ENCODE measurements at regions not wholly inside any gene's neighbourhood (a gene's known extent, or its start where the extent isn't known, plus 50 kb on each side); places are given as distances from the start of the nearest gene placed in this dataset.
"Not testable (repeated sequence)": the region's sequence is repeated elsewhere in the genome, so short reads cannot be mapped to it uniquely, and the experiment has no call there.

- not testable (repeated sequence) for ATAC-seq (replicated peaks); H3K4me3 Mint-ChIP-seq; H3K4me1 Mint-ChIP-seq; H3K36me3 Mint-ChIP-seq (ENCODE audit: low read depth); H3K9me3 Mint-ChIP-seq; H3K27ac Mint-ChIP-seq
- peaks cover 15% of the 10 kb centered on the region for H3K27me3 Mint-ChIP-seq
These were observed 122.3 kb upstream of the LIFR start for GRCh38 chr5:38678697-38679096.

- ATAC-seq (replicated peaks), result no peak
- Mint-ChIP-seq H3K9me3 (no peaks in the 10 kb centered on the region), H3K27ac (no peak overlapping the region), H3K4me3 (no peak overlapping the region), H3K27me3 (peaks cover 10% of the 10 kb centered on the region), H3K4me1 (no peaks in the 10 kb centered on the region), H3K36me3 (ENCODE audit: low read depth) (no peaks in the 10 kb centered on the region)
These were observed 123.8 kb upstream of the LIFR start for GRCh38 chr5:38680094-38680825.

DNA sequence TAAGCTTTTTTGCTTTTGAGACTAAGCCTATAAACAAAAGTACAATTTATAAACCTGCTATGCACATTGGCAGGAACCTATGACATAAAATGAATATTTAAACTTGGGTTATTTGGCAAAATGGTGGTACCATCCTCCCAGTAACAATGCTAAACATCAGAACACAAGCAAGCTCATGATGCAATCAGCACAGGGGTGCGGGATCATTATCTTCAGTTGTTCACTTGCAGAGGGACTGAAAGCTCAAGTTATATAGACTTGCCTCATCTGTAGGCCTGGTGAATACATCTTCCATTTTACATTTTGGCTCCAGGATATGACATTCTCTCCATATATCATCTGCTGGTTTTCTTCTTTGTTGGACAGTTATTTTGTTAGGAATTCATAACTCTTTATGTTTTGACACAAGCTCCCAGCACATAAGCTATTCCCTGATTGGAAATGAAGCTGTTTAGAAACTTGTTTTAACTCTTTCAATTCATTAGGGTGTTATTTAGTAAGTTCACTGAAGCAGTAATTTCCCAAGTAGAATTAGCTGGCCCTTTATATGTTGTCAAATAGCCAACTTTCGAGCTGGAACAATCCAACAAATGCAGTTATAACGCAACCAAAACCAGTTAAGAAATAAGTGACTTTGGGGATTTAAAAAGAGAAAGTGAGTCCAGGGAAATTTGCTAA, 124.7 kb upstream of the LIFR start:
- Mint-ChIP-seq H3K36me3 (ENCODE audit: low read depth) (no peaks in the 10 kb centered on the region), H3K9me3 (no peaks in the 10 kb centered on the region), H3K27ac (no peak overlapping the region), H3K4me1 (no peaks in the 10 kb centered on the region), H3K27me3 (peaks cover 10% of the 10 kb centered on the region), H3K4me3 (no peak overlapping the region)
- no peak for ATAC-seq (replicated peaks)

GRCh38 chr5:38681966-38682365, 125.5 kb upstream of the LIFR start:
- no peaks in the 10 kb centered on the region for H3K36me3 Mint-ChIP-seq (ENCODE audit: low read depth)
- H3K9me3 Mint-ChIP-seq, result no peaks in the 10 kb centered on the region
- no peak for ATAC-seq (replicated peaks)
- no peak overlapping the region for H3K4me3 Mint-ChIP-seq
- peaks cover 8% of the 10 kb centered on the region for H3K27me3 Mint-ChIP-seq
- H3K4me1 Mint-ChIP-seq, result no peaks in the 10 kb centered on the region
- no peak overlapping the region for H3K27ac Mint-ChIP-seq

DNA sequence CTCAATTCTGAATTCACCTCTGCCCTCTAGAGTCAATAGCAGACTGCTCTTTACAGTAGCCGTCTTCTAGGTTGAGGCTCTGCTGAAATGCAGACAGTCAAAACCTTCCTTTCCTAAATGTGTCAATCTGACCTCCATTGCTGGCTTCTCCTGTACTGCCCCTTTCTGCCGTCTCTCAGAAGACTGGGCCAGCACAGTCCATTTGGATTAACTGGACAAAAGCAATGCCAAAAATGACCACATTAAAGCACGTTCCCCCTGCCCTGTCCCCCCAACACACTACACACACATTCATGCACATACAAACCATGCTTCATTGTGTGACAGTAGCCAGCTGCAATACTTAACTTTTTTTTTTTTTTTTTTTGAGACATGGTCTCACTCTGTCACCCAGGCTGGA, 130.2 kb upstream of the LIFR start:
- no peaks in the 10 kb centered on the region for H3K4me1 Mint-ChIP-seq
- no peak overlapping the region for H3K27ac Mint-ChIP-seq
- peaks cover 24% of the 10 kb centered on the region for H3K27me3 Mint-ChIP-seq
- H3K4me3 Mint-ChIP-seq, result no peak overlapping the region
- peaks cover 7% of the 10 kb centered on the region for H3K9me3 Mint-ChIP-seq
- H3K36me3 Mint-ChIP-seq (ENCODE audit: low read depth), result no peaks in the 10 kb centered on the region
- no peak for ATAC-seq (replicated peaks)

DNA sequence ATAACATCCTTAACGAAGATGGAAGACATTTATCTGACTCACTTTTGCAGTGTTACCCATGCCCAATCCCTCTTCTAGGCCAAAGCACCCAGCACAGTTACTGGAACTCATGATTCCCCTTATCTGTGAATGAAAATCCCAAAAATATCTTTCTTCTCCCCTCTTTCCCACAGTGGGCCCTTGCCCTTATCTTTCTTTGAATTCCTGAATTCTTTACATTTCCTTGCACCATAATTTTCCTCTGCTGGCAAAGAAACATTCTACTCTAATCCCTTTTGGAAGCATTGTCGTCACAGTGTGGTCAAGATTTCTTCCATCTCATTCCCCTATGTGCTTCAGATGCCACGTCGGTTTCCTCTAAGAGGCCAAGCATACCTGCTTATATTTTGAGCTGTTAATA, 135.9 kb upstream of the LIFR start:
- H3K4me1 Mint-ChIP-seq, result no peaks in the 10 kb centered on the region
- no peak overlapping the region for H3K27ac Mint-ChIP-seq
- H3K27me3 Mint-ChIP-seq, result peaks cover 41% of the 10 kb centered on the region
- no peak for ATAC-seq (replicated peaks)
- no peaks in the 10 kb centered on the region for H3K36me3 Mint-ChIP-seq (ENCODE audit: low read depth)
- H3K9me3 Mint-ChIP-seq, result peaks cover 7% of the 10 kb centered on the region
- no peak overlapping the region for H3K4me3 Mint-ChIP-seq

GRCh38 chr5:38692781-38693527, 136.5 kb upstream of the LIFR start:
- no peak overlapping the region for H3K4me3 Mint-ChIP-seq
- peaks cover 41% of the 10 kb centered on the region for H3K27me3 Mint-ChIP-seq

GRCh38 chr5:38695021-38695958, 138.8 kb upstream of the LIFR start:
- Mint-ChIP-seq H3K9me3 (peaks cover 1% of the 10 kb centered on the region), H3K4me1 (no peaks in the 10 kb centered on the region), H3K27me3 (peaks cover 29% of the 10 kb centered on the region), H3K4me3 (no peak overlapping the region), H3K36me3 (ENCODE audit: low read depth) (no peaks in the 10 kb centered on the region), H3K27ac (no peak overlapping the region)
- ATAC-seq (replicated peaks), result no peak

More at GRCh38 chr5:38692781-38693527, 136.5 kb upstream of the LIFR start:
- no peaks in the 10 kb centered on the region for H3K36me3 Mint-ChIP-seq (ENCODE audit: low read depth)
- no peaks in the 10 kb centered on the region for H3K4me1 Mint-ChIP-seq
- peaks cover 7% of the 10 kb centered on the region for H3K9me3 Mint-ChIP-seq
- H3K27ac Mint-ChIP-seq, result no peak overlapping the region
- ATAC-seq (replicated peaks), result no peak

DNA sequence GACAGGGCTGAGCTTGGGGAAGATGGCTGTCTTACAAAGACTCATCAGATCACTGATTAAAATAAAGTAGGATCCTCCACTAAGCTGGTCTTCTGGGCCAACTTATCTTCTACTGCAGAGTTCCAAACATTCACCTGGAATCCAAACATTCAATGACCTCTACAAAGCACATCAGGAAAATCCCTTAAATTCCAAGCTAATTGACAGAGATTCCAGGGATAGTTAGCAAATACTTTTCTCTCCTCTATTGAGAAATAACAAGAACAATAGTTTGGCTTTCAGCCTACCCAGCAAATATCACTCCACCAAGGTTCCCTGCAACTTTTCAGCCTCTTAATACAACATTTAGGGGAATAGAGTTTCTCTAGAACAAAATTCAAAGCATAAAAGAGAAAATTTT, 140.6 kb upstream of the LIFR start:
- no peak for ATAC-seq (replicated peaks)
- Mint-ChIP-seq H3K9me3 (no peaks in the 10 kb centered on the region), H3K27me3 (peaks cover 22% of the 10 kb centered on the region), H3K4me3 (no peak overlapping the region), H3K27ac (no peak overlapping the region), H3K36me3 (ENCODE audit: low read depth) (no peaks in the 10 kb centered on the region), H3K4me1 (no peaks in the 10 kb centered on the region)

DNA sequence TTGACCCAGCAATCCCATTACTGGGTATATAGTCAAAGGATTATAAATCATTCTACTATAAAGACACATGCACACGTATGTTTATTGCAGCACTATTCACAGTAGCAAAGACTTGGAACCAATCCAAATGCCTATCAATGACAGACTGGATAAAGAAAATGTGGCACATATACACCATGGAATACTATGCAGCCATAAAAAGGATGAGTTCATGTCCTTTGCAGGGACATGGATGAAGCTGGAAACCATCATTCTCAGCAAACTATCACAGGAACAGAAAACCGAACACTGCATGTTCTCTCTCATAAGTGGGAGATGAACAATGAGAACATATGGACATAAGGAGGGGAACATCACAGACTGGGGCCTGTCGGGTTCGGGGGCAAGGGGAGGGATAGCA, 140.3 kb upstream of the OSMR start:
- not testable (repeated sequence) for H3K36me3 Mint-ChIP-seq (ENCODE audit: low read depth); ATAC-seq (replicated peaks); H3K9me3 Mint-ChIP-seq; H3K4me1 Mint-ChIP-seq; H3K4me3 Mint-ChIP-seq; H3K27me3 Mint-ChIP-seq; H3K27ac Mint-ChIP-seq

GRCh38 chr5:38706376-38706775, 139.4 kb upstream of the OSMR start:
- no peak for ATAC-seq (replicated peaks)
- H3K27me3 Mint-ChIP-seq, result peaks cover 8% of the 10 kb centered on the region
- H3K4me3 Mint-ChIP-seq, result no peak overlapping the region
- H3K27ac Mint-ChIP-seq, result no peak overlapping the region
- no peaks in the 10 kb centered on the region for H3K36me3 Mint-ChIP-seq (ENCODE audit: low read depth)
- no peaks in the 10 kb centered on the region for H3K4me1 Mint-ChIP-seq
- no peaks in the 10 kb centered on the region for H3K9me3 Mint-ChIP-seq

DNA sequence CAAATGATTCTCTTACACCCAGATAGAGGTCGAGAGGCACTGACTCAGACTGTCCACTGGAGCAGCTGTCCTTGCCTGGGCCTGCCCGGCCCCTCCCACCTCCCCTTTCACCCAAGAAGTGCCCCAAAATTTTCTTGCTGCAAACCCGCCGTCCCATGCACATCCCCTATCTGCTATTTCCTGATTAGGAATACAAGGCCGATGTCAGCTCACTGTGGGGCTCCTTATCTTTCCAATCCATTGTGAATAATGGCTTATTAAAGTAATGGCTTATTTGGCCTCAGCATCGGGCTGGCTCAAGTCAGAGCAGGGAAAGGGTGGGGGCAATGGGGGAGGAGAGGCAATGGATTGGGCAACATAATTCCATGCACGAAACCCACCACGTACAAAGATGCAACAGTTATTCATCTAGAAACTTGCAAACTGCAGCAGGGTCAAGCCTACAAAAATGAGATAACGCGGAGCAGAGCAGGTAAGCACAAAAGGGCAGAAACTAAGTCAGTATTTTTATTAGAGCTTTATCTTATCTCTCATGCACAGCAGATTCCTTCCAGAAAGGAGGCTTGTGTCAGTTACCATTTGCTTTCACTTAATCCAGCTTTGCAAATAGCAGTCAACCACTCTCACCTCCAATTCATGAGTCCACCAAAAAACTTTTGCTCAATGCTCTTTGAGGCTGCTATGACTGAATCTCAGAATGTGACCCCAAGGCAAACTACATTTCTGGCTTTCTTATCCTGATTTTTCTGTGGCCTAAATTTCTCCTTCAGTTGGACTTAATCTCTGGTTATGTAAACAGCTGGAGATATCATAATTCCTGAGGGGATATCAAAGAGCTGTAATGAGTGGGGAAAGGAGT, 138.2 kb upstream of the OSMR start:
- Mint-ChIP-seq H3K4me3 (no peak overlapping the region), H3K4me1 (no peaks in the 10 kb centered on the region), H3K9me3 (no peaks in the 10 kb centered on the region), H3K36me3 (ENCODE audit: low read depth) (no peaks in the 10 kb centered on the region), H3K27ac (no peak overlapping the region), H3K27me3 (peaks cover 8% of the 10 kb centered on the region)
- ATAC-seq (replicated peaks), result no peak

DNA sequence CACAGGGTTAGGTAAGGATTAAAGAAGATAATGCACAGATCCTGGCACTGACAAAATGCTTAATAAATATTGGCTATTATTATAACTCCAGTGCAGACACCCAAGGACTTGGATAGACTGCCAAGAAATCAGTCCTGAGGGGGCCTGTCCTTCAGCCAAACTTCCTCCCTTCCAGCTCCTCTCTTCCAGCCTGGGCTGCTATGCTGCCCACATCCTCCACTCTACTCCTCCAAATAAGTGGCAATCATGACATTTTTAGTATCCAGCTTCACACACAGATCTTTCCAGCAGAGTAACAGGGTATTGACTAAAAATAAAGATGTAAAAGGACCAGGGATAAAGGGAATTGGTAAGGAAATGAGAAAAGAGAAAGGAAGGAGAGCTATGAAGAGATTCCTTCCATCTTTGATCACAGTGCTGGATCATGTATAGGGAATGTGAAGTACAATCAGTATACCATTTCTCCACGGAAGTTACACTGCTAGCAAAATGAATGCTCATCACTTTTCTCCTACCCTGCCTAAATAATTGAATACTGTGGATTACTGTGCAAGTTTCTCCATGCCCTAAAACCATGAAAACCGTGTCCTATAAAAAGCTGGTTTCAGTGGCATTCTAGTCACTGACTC, 136.0 kb upstream of the OSMR start:
- H3K4me1 Mint-ChIP-seq, result no peaks in the 10 kb centered on the region
- H3K36me3 Mint-ChIP-seq (ENCODE audit: low read depth), result no peaks in the 10 kb centered on the region
- no peak overlapping the region for H3K27ac Mint-ChIP-seq
- H3K9me3 Mint-ChIP-seq, result no peaks in the 10 kb centered on the region
- H3K27me3 Mint-ChIP-seq, result peaks cover 4% of the 10 kb centered on the region
- no peak overlapping the region for H3K4me3 Mint-ChIP-seq
- ATAC-seq (replicated peaks), result no peak
